Right lobe of liver (tissue), 6 donors: ENCODE measurements at regions not wholly inside any gene's neighbourhood (a gene's known extent, or its start where the extent isn't known, plus 50 kb on each side); places are given as distances from the start of the nearest gene placed in this dataset.
"Not testable (repeated sequence)": the region's sequence is repeated elsewhere in the genome, so short reads cannot be mapped to it uniquely, and the experiment has no call there.

Experiments used
- ATAC-seq, 4 donors: fragments of 200-7000 bp; cut with Tn5 transposase; one replicate each; pipeline ENCODE4 v1.9.1; 2020; ENCODE audit warnings: mild to moderate bottlenecking in 4 of 4, moderate library complexity in 4 of 4
- DNase-seq, 3 donors: peaks; one replicate each; pipeline ENCODE4 v3.0.0-alpha.2; 2020
- H3K27ac ChIP-seq, 3 donors: fragments of 200-600 bp; one replicate each; pipeline ENCODE4 v1.8.0; 2022
- H3K27me3 ChIP-seq, 2 donors: fragments of 200-600 bp; one replicate each; pipeline ENCODE4 v1.8.0; 2022
- H3K36me3 ChIP-seq, 4 donors: fragments of 200-600 bp; sonication (generic) in 1 of 4; one replicate each; pipeline versions ENCODE4 v1.5.1 to v1.8.0; 2017 to 2022; ENCODE audit warnings: control low read depth in 1 of 4
- H3K4me1 ChIP-seq, 4 donors: fragments of 200-600 bp; sonication (generic) in 1 of 4; one replicate each; pipeline versions ENCODE4 v1.5.1 to v1.8.0; 2017 to 2022; ENCODE audit warnings: control low read depth in 1 of 4
- H3K4me3 ChIP-seq, 3 donors: fragments of 200-600 bp; one replicate each; pipeline ENCODE4 v1.8.0; 2022
- H3K9me3 ChIP-seq, 4 donors: fragments of 200-600 bp; sonication (generic) in 1 of 4; one replicate each; pipeline versions ENCODE4 v1.5.1 to v1.8.0; 2017 to 2022; ENCODE audit warnings: control low read depth in 1 of 4
- CTCF ChIP-seq, 4 donors: fragments of 200-600 bp in 3 of 4; fragments of 450-650 bp in 1 of 4; IDR thresholded peaks; one replicate each; pipeline versions ENCODE4 v1.5.1 to v1.8.0; 2016 to 2022; ENCODE audit warnings: antibody characterized with exemption in 4 of 4, mild to moderate bottlenecking in 2 of 4
- POLR2A ChIP-seq: fragments of 450-650 bp; IDR thresholded peaks from one replicate; pipeline ENCODE4 v1.6.1; 2017; ENCODE audit warnings: antibody characterized with exemption, mild to moderate bottlenecking
- WGBS: methylation state at CpG from one replicate; pipeline ENCODE4 v1.1.6; 2018; ENCODE audit warnings: low coverage, low lambda C conversion rate; ENCODE audit not compliant: insufficient coverage; ENCODE audit errors: missing lambda C conversion rate; 5-methylcytosine and 5-hydroxymethylcytosine counted together
- intact Hi-C, 2 donors: fragments of 100-400 bp; cut with DNase I; formaldehyde crosslinking; loops; one replicate each; pipeline versions ENCODE4 v1.11.2 to v1.14.1; 2022
- donor health status: DM: no; HTN: yes; CAD: no.
- donor health status: DM: no; HTN: no; CAD: no.
- donor health status: DM: no; HTN: no; CAD: no.
- donor health status: DM: no; HTN: yes; CAD: no.
- donor health status: DM: no; HTN: yes; CAD: no.

DNA sequence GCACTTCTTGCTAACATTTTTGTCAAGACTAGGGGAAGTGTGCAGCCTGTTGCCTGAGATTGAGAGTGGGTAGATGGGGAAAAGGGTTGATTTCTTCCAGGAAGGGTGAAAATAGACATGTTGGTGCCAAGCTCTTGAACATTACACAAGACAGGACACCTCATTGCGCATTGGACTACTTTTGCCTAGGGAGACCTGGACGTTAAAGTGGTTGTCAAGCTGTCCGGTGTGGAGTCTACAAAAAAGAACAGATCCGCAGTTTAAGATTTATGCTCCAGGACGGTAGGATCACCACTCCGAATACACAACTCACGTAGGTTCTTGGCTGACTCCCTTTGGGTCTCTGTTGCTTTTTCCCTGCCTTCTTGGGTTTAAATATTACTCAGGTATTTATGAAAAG, 56.3 kb upstream of the LRIG1 start:
- TF ChIP-seq POLR2A = no peak
- no peak for TF ChIP-seq CTCF (IDR thresholded peaks at IDR 0.05)
- H3K4me1 ChIP-seq = no peaks in the 10 kb centered on the region
- no peak overlapping the region for H3K4me3 ChIP-seq
- DNase-seq = no peak
- H3K27ac ChIP-seq = no peak overlapping the region
- no peak for ATAC-seq
- no peaks in the 10 kb centered on the region for H3K9me3 ChIP-seq
- intact Hi-C loops = no loop called here
- no peaks in the 10 kb centered on the region for H3K27me3 ChIP-seq
- no peaks in the 10 kb centered on the region for H3K36me3 ChIP-seq
- 85% methylated on average over 5 of the region's 7 CpGs for WGBS

- H3K27ac ChIP-seq, ATAC-seq, H3K27me3 ChIP-seq, H3K36me3 ChIP-seq, DNase-seq, H3K9me3 ChIP-seq, H3K4me3 ChIP-seq, intact Hi-C loops, H3K4me1 ChIP-seq: not testable (repeated sequence)
- 100% methylated on average over 1 of the region's 4 CpGs for WGBS
Observed at GRCh38 chr3:66559924-66560323, 59.1 kb upstream of the LRIG1 start.

DNA sequence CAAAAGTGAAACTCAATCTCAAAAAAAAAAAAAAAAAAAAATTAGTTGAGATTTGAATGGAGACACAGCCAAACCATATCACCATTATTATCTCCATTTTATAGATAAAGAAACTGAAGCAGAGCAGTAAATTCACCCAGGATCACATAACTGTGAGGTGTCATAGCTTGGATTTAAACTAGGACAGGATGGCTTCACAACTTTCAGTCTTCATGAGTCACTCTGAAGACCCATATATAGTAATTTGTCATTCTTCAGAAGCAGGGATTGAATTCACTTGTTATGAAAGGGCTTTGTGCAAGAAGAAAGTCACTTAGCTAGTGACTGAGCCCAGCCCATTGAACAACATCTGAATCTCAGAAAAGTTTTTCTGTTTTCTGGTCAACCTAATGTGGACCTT, 60.5 kb upstream of the LRIG1 start:
- TF ChIP-seq CTCF (IDR thresholded peaks at IDR 0.05) (no peak), POLR2A (no peak)

DNA sequence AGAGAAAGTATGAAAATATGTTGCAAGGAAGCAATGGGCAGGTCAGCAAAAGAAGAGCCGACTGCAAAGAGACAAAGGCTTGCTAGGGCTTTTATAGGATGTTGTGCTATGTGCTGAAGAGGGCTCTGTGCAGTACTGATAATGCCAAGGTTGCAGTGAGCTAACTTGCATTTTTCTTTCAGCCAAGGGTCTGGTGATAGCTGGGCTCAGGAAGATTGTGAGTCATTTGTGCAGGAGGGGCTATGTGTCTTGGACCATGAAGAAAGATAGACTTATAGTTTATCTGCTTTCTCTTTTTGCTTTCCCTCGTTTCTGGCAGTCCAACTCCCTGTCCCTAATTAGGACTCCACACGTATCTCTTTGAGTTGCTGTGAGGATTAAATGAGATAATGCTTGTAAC, 64.5 kb upstream of the LRIG1 start:
- Histone ChIP-seq H3K27ac (no peak overlapping the region), H3K36me3 (no peaks in the 10 kb centered on the region), H3K9me3 (no peaks in the 10 kb centered on the region), H3K27me3 (no peaks in the 10 kb centered on the region), H3K4me3 (no peak overlapping the region), H3K4me1 (no peaks in the 10 kb centered on the region)
- TF ChIP-seq POLR2A = no peak
- TF ChIP-seq CTCF (IDR thresholded peaks at IDR 0.05) = no peak
- DNase-seq = no peak
- intact Hi-C loops = no loop called here
- no peak for ATAC-seq
- 63% methylated on average over 3 of the region's 3 CpGs for WGBS

More for the DNA sequence above, 60.5 kb upstream of the LRIG1 start:
- intact Hi-C loops = no loop called here
- H3K36me3 ChIP-seq = no peaks in the 10 kb centered on the region
- no peaks in the 10 kb centered on the region for H3K9me3 ChIP-seq
- ATAC-seq (no peak), DNase-seq (no peak)
- no peak overlapping the region for H3K27ac ChIP-seq
- H3K27me3 ChIP-seq = no peaks in the 10 kb centered on the region
- no peaks in the 10 kb centered on the region for H3K4me1 ChIP-seq
- H3K4me3 ChIP-seq = no peak overlapping the region

DNA sequence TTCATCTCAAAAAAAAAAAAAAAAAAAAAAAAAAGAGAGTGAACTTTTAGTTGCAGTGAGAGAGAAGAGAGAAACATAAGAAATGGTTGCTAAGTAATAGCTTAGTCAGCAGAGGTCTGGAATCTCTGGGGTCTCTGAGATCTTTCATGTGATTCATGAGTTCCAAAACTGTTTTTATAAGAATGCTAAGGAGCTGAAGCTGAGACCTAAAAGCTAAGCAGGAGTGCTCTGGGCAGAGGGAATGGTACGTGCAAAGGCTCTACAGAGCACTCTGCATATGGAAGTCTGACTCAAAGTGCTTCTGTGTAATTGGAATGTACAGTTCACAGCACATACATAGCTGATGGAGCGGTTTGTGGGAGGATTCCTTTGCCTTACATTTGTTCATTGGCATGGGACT, 66.3 kb upstream of the LRIG1 start:
- Histone ChIP-seq H3K4me3 (no peak overlapping the region), H3K27me3 (no peaks in the 10 kb centered on the region), H3K27ac (no peak overlapping the region), H3K4me1 (no peaks in the 10 kb centered on the region), H3K36me3 (no peaks in the 10 kb centered on the region), H3K9me3 (no peaks in the 10 kb centered on the region)
- DNase-seq (no peak), ATAC-seq (no peak)
- WGBS = 72% methylated on average over 2 of the region's 2 CpGs
- intact Hi-C loops = no loop called here
- TF ChIP-seq POLR2A (no peak), CTCF (IDR thresholded peaks at IDR 0.05) (no peak)
